Stimulated activated CD4-positive, alpha-beta T cell treated with anti-CD3 and anti-CD28 coated beads, TNF-alpha, amount 100 ng/mL, for 1 hour (primary cell): ENCODE measurements at regions not wholly inside any gene's neighbourhood (a gene's known extent, or its start where the extent isn't known, plus 50 kb on each side); places are given as distances from the start of the nearest gene placed in this dataset.
"Not testable (repeated sequence)": the region's sequence is repeated elsewhere in the genome, so short reads cannot be mapped to it uniquely, and the experiment has no call there.

Source experiments
- DNase-seq, 3 donors: peaks; one replicate each; pipeline ENCODE4 v3.0.0-alpha.2; 2020; ENCODE audit warnings: low read depth in 3 of 3, low spot score in 1 of 3

DNA sequence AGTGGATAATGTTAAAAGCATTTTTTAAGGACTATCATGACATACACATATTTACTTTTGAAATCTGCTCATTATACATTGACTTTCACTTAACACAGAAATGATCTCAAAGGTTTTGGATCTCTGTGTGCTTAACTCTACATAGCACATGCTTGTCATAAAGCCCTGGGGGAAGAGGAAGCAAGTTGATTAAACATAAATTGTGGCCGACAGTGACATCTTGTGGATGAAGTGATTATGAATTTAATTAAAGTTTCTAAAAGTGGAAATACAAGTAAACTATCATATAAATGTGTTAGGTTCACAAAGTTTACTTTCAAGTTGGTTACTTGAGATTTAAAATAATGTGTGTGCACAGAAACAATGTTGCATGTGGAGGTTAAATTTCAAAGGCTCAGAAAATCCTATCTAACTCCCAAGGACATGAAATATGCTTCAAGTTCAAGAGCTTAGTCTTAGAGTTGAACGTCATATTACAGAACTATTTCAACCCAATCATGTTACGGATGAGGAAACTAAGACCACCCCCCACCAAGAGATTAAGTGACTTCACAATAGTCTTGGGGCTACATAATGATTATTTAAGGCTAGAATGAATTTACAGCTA is 1247.8 kb downstream of the GATA3 start:
- no peak for DNase-seq

DNA sequence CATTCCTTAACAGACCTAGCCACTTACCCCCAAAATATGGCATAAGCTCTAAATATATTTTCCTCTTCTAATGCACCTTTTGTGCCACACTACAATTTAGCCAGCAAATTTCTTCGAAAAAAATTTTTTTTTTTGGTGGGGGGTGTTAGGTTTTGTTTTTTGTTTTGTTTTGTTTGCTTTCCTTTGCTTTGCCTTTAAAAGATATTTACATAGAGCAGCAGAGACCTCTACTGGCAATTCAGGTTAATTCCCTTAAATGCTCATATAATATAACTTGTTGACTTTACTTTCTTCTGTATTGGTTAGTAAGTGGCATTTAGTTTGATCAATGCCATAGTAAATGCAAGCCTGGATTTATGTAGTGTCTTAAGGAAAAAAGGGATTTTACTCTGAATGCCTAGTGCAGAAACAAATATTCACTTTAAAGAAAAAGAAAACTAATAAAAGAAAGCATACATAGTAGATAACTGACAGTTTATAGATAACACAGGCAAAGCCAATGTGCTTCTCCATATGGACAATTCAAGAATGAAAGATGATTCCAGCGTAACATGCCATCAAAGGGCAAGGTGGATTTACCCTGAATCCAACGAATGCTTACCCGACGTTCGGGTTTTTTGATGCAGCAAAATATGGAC is 1250.6 kb downstream of the GATA3 start:
- no peak for DNase-seq

DNA sequence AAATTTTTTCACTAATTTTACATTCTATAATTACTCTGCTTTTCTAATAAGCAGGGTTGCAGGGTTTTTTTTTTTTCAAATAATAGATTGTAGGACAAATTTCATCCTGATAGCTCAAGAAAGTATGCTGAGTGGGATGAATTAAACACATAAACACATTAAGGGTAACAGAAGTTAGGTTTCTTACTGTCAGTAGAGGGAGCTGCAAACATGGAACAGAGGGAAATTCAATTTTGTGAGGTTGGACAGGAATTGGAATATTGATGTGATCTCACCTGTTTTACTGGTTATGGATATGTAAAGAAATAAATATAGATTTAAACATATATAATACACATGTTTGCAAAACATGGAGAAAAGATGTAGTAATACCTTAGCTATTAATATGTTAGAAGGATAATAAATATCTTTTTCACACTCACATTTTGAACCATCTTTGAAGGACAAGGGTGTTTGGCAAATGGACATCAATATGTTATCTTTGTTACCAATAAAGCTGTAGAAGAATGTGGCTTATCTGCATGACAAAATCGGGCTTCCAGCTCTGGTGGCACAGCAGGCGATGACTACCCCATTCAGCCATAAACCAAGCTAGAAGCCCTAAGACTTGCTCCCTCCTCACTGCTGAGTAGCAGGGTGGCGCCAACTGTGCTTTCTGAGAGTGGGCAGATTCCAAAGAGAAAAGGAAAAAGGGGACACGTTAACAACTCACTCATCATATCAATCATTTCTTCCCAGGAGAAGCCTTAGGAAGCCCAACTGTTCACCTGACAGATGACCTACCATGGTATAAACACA is 1257.4 kb downstream of the GATA3 start:
- no peak for DNase-seq

DNA sequence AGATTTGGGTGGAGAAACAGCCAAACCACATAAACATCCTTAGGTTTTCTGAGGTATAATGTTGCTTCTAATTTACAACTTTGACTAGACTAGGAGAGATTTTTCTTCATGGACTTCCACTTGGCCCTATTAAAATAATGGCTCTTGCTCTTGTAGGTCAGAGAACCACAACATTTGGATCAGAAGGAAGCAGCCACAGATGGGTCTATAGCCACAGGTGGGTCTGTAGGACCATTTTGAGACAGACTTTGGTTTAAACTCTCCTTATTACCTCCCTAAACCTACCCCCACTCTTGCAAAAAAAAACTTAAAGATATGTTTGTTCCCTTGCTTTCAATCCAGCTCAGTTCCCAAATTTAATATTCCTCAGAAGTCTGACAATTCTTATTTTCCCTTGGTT is 1260.8 kb downstream of the GATA3 start:
- no peak for DNase-seq

DNA sequence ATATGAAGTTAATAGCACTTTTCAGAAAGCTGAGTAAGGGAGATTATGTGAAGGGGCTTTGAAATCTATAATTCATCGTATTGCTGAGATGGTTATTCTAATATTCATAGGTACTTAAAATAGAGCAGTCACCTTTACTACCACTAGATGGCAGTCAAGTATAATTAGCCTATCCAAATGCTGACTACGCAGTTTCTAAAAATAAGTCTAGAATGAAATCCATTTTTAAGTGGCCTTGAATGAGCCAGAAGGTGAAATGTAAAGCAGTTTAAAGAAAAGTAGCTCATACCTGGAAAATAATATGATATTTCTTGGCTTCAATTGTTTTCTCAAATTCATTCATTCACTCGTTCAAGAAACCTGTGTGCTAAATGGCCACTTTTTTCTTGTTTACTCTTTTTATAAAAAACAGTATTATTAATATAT is 1277.1 kb downstream of the GATA3 start:
- no peak for DNase-seq

DNA sequence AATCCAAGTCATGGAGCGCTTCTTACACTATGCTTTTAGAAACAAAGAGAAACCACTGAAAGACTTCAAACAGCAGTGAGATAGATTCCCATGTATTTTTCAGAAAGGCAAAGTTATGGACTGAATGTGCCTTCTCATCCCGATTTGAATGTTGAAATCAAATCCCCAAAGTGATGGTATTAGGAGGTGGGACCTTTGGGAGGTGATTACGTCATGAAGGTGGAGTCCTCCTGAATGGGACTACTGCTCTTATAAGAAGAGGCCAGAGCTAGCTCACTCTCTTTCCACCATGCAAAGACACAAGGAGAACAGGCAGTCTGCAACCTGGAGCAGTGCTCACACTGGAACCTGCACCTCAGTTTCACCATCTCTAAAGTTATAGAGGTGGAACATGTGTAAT is 1279.8 kb downstream of the GATA3 start:
- DNase-seq, result no peak

DNA sequence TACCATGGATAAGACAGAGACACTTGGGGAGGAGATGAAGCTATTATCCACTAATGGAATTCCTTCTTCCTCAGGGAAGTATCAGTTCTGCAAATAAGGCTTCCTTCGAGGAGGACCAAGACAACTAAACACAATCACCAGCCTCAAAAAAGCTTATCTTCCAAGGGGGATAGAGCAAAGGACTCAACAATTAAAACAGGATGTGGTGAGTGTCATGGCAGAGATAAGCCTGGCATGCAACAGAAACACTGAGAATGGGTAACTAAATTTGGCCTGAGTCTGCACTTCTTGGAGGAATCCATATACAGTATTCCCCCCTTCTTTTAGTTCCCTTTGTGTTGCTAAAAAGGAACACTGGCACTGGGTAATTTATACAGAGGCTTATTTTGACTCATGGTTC is 1285.2 kb downstream of the GATA3 start:
- DNase-seq, result no peak

DNA sequence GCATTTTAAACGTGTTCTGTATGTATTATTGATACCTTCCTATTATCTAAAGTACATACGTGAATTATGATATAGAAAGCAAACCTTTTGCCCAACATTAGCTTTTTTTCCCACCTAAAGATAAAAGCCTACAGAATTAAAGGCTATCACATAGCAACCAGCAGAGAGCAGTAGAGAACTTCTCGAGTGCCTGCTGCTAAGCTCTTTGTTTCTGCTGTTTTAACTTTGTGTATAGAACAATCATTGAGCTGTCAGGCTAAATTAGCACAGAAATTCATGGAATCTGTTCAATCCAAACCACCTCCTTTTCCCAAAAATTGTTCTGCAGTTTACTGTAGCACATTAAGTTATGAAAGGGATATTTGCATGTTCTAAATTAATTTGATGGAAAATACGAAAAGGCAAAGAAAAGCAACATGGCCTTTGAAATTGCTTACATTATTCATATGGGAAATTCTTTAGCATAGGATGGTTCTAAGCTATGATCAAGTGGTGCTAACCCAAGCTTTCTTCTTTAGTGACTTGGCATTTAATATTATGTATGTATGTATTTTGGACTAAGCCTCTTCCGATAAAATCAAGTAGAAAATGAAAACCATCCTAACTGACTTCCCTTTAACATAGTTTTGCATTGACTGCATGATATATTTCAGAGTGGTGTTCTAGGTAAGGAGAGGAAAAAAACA is 1288.5 kb downstream of the GATA3 start:
- DNase-seq, result no peak

DNA sequence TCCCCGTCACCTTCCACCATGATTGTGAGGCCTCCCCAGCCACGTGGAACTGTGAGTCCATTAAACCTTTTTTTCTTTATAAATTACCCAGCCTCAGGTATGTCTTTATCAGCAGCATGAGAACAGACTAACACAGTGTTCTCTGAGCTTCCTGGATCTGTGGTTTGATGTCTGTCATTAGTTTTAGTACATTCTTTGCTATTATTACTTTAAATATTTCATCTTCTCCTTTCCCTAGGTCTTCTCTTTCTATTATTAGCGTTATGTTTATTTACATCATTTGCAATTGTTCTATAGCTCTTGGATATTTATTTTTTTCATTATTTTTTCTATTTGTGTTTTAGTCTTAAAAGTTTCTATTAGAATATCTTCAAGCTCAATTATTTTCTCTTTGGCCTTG is 1293.4 kb downstream of the GATA3 start:
- DNase-seq, result not testable (repeated sequence)

DNA sequence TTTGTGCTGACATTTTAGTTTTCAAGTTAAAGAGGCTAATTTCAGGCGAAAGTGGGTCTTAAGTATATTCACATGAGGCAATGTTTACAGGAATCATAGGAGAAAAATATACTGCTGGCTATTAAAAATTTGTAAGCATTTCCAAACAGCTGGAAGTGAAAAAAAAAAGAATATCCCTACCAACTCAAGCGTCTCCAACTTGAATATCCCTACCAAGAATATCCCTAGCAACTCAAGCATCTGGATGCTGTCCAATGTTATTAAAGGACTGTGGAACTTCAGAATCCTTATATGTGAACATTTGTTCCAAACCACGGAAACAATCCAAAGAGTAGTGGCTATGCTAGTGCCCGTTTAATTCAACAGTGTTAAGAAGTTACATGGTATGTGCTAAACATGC is 1303.0 kb downstream of the GATA3 start:
- DNase-seq, result no peak

DNA sequence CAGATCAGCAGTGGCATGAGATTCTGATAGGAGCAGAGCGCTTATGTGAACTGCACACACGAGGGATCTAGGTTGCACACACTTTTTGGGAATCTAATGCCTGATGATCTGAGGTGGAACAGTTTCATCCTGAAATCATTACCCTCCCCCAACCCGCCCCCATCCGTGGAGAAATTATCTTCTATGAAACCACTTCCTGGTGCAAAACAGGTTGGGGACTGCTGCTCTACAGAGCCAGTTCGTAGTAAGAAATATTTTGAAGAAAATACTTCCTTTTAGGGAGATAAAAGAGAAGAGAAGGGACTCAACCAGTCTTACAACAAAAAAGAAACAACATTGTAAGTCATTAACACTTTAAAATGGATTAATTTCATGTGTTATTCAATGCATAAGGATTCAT is 1308.2 kb downstream of the GATA3 start:
- DNase-seq, result no peak

DNA sequence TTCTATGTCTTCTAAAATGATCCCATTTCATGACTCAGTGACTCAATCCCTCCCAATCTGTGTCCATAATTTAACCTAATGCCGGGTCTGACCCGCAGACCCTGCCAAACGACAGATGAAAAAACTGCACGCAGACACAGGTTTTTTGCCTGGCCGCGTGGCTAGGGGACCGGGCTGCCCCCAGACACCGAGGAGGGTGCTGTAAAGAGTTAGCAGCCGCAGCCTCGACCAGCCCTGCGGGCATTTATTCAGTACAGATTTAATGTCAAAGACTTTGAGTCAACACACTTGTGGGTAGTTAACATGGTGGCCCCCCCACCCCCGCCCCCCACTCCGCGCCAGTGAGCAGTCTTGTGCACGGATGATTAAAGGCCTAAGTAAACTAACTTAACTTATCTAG is 1324.7 kb downstream of the GATA3 start:
- DNase-seq, result no peak

DNA sequence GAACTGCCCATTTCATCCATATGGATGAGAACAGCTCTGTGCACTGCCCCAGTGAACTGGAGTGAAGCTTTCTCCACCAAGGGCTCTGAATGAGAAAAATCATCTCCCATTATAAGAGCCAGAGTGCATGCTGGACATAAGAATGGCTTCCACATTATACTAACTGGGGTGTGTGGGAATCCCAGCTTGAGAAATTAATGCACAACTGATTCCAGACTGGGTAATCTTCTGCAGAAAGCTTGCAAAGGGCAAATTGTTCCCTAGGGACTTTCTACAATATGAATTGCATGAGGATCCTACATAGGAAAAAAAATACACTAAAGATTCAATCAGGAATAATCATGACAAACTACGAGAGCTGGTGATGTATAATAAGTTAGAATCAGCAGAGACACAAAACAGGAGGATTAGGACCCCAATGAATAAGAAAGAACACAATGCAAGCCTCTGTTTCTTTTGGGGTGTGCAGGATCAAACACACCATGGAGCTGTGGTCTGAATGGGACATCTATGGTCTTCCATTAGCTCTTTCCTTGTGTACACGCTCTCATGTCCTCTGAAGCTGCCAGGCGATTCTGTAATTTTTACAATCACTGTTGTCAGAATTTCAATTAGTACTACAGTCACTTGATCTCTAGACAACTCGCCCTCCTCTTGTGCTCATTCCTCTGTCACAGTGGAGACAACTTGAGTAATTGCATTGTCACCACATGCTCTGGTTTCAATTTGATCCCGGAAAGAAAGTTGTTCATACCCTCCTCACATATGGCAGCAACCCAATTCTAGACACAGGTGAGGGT is 1327.4 kb downstream of the GATA3 start:
- no peak for DNase-seq

DNA sequence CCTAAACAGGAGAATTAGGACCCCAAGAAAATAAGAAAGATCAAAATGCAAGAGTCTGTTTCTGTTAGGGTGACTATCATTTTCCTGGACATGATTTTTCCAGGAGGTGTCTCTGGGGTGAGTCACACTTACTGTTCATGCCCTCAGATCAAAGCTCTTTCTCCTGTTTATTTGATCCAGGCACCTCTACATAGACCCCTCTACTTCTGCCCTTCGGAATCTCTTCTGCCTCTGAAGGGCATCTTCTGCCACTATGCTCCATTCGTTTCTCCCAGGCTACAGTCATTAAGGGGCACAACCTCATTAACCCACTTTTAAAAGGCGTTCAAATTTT is 1328.0 kb downstream of the GATA3 start:
- no peak for DNase-seq

DNA sequence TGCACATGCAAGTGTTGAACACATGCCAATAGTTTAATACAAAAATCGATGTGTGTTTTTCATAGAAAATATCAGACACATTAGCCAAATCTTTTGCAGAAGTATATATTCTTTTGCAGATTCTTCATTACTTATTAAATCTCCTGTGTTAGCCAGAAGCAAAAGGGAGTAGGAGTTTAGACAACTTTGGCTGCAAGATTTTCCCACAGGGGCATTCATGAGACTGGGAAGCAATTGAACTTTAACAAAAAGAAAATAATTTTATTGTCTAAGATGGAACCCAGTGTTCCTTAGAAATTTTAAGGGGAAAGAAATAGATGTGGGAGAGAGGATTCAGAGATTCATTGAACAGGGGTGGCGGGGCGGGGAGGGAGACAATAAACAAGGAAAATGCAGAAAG is 1336.0 kb downstream of the GATA3 start:
- DNase-seq, result no peak

DNA sequence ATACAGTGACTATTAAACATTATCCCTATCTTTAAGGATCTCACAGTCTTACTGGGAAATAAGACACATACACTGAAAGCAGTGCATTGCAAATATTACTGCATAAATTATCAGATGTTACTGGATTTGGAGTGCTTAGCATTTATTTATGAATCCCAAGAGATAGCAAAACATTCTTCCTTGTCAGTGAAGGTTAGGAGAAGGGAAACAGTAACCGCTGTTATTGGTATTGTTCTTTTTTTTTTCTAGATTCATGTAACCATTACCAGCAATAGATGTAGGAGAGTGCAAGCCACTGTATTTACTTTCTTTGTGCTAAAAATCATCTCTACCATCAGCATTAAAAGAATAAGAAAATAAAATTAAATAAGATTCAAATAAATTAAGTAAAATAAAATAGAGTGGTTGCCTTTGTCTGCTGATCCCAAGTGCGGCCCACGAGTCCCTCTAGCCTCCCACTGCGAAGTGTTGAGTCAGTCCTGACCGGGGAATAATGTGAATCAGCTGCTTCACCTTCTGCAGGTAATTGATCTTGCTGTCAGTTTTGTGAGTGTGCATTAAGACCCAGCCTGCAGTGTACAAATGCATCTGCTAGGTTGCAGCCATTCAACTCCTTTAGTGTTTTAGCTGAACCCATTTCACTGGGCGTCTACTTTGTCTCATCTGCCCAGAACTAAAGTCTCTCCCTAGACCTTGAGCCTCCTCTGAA is 1344.9 kb downstream of the GATA3 start:
- no peak for DNase-seq

DNA sequence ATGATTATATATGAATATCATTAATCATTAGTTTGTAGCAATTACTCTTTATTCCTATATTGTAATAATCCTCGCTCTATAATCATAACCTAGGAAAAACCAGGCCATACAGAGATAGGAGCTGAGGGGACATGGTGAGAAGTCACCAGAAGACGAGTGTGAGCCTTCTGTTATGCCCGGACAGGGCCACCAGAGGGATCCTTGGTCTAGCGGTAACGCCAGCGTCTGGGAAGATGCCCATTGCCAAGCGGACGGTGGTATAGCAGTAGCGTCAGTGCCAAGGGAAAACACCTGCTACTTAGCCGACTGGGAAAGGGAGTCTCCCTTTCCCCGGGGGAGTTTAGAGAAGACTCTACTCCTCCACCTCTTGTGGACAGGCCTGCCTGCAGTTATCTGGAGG is 1347.6 kb downstream of the GATA3 start:
- not testable (repeated sequence) for DNase-seq

DNA sequence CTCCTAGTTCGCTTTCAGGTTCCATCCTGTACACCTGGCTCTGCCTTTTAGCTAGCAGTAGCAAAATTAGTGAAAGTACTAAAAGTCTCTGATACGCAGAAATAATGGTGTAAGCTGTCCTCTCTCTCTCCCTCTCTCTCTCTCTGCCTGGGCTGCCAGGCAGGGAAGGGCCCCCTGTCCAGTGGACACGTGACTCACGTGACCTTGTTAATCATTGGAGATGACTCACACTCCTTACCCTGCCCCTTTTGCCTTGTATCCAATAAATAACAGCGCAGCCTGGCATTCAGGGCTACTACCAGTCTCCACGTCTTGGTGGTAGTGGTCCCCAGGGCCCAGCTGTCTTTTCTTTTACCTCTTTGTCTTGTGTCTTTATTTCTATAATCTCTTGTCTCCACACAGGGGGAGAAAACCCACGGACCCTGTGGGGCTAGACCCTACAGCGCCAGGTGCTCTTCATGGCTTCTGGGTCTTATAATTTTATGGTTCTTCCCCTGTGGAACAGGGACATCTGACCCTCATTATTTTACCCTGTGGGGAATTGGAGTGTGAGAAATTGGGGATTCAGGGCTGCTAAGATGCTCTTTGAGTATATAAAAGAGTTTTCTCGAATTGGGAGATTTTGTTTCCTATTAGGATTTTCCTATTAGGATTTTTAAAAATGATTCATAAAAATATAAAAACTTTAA is 1348.2 kb downstream of the GATA3 start:
- DNase-seq, result not testable (repeated sequence)

DNA sequence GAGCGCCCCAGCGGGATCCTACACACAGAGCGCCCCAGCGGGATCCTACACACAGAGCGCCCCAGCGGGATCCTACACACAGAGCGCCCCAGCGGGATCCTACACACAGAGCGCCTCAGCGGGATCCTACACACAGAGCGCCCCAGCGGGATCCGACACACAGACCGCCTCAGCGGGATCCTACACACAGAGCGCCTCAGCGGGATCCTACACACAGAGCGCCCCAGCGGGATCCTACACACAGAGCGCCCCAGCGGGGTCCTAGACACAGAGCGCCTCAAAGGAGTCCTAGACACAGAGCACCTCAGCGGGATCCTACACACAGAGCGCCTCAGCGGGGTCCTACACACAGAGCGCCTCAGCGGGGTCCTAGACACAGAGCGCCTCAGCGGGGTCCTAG is 1352.7 kb downstream of the GATA3 start:
- DNase-seq, result not testable (repeated sequence)

DNA sequence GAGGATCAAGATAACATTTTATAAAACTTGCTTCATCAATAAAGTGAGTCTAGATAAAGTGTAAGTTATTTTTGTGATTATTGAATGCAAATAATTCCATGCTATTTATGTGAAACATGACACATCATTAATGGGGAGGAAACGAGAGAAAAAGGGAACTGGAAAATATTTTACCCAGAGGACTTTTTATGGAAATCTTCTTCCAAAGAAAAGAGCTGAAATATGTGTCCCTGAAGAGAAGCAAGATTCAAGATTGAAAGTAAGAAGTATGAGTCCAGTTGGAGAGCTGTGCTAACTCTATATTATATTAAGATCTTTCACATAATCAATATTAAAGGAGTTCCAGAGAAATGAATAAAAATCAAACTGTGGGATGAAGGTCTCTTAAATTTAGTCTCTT is 1361.8 kb downstream of the GATA3 start:
- no peak for DNase-seq
